T-helper 2 cell treated with Interferon-gamma antibody and Interleukin-4, amounts not matched to agents 5 μg/mL and 100 μg/mL, for 36 hours (primary cell): ENCODE measurements at regions not wholly inside any gene's neighbourhood (a gene's known extent, or its start where the extent isn't known, plus 50 kb on each side); places are given as distances from the start of the nearest gene placed in this dataset.
"Not testable (repeated sequence)": the region's sequence is repeated elsewhere in the genome, so short reads cannot be mapped to it uniquely, and the experiment has no call there.

Experiments
- DNase-seq: peaks from one replicate; pipeline ENCODE4 v3.0.0; 2021; ENCODE audit warnings: low spot score
- H3K27ac Mint-ChIP-seq: one replicate; pipeline ENCODE4 v1.8.0; 2021; ENCODE audit warnings: mild to moderate bottlenecking, mixed read lengths
- H3K27me3 Mint-ChIP-seq: one replicate; pipeline ENCODE4 v1.8.0; 2021; ENCODE audit warnings: low read depth, mixed read lengths
- H3K36me3 Mint-ChIP-seq: one replicate; pipeline ENCODE4 v1.8.0; 2021; ENCODE audit warnings: low read depth, mixed read lengths
- H3K4me1 Mint-ChIP-seq: one replicate; pipeline ENCODE4 v1.8.0; 2021; ENCODE audit warnings: low read depth, mixed read lengths
- H3K4me3 Mint-ChIP-seq: one replicate; pipeline ENCODE4 v1.8.0; 2022; ENCODE audit warnings: mild to moderate bottlenecking, moderate library complexity, mixed read lengths
- H3K9me3 Mint-ChIP-seq: one replicate; pipeline ENCODE4 v1.8.0; 2021; ENCODE audit warnings: mixed read lengths

- no peak overlapping the region for H3K27ac Mint-ChIP-seq
- no peaks in the 10 kb centered on the region for H3K4me1 Mint-ChIP-seq
- no peaks in the 10 kb centered on the region for H3K36me3 Mint-ChIP-seq
- H3K9me3 Mint-ChIP-seq, result no peaks in the 10 kb centered on the region
- peaks cover 3% of the 10 kb centered on the region for H3K27me3 Mint-ChIP-seq
- H3K4me3 Mint-ChIP-seq, result no peak overlapping the region
- no peak for DNase-seq
These were observed 336.6 kb upstream of the DAB2 start for GRCh38 chr5:39761199-39761950.

GRCh38 chr5:39760385-39761198 is 335.8 kb upstream of the DAB2 start:
- Mint-ChIP-seq H3K4me1 (no peaks in the 10 kb centered on the region), H3K4me3 (no peak overlapping the region), H3K9me3 (no peaks in the 10 kb centered on the region), H3K27ac (no peak overlapping the region), H3K36me3 (no peaks in the 10 kb centered on the region), H3K27me3 (peaks cover 3% of the 10 kb centered on the region)
- DNase-seq, result no peak

- DNase-seq, result no peak
- H3K9me3 Mint-ChIP-seq, result no peaks in the 10 kb centered on the region
- H3K4me1 Mint-ChIP-seq, result no peaks in the 10 kb centered on the region
- H3K27me3 Mint-ChIP-seq, result no peaks in the 10 kb centered on the region
- no peak overlapping the region for H3K27ac Mint-ChIP-seq
- no peak overlapping the region for H3K4me3 Mint-ChIP-seq
- H3K36me3 Mint-ChIP-seq, result no peaks in the 10 kb centered on the region
These were observed 334.9 kb upstream of the DAB2 start for GRCh38 chr5:39759701-39760100.

- Mint-ChIP-seq H3K9me3 (peaks cover 5% of the 10 kb centered on the region), H3K36me3 (no peaks in the 10 kb centered on the region), H3K4me1 (no peaks in the 10 kb centered on the region), H3K27me3 (no peaks in the 10 kb centered on the region), H3K27ac (no peak overlapping the region), H3K4me3 (no peak overlapping the region)
- no peak for DNase-seq
These were observed 333.6 kb upstream of the DAB2 start for GRCh38 chr5:39758426-39758825.

GRCh38 chr5:39757131-39757530 is 332.4 kb upstream of the DAB2 start:
- Mint-ChIP-seq H3K4me1 (no peaks in the 10 kb centered on the region), H3K27me3 (no peaks in the 10 kb centered on the region), H3K9me3 (peaks cover 5% of the 10 kb centered on the region), H3K36me3 (no peaks in the 10 kb centered on the region), H3K27ac (no peak overlapping the region), H3K4me3 (no peak overlapping the region)
- DNase-seq, result no peak

- DNase-seq, result no peak
- H3K27ac Mint-ChIP-seq, result no peak overlapping the region
- H3K4me3 Mint-ChIP-seq, result no peak overlapping the region
These were observed 331.2 kb upstream of the DAB2 start for GRCh38 chr5:39755986-39756385.

GRCh38 chr5:39755452-39755851 is 330.7 kb upstream of the DAB2 start:
- Mint-ChIP-seq H3K4me3 (no peak overlapping the region), H3K36me3 (no peaks in the 10 kb centered on the region), H3K27me3 (no peaks in the 10 kb centered on the region), H3K4me1 (no peaks in the 10 kb centered on the region), H3K27ac (no peak overlapping the region), H3K9me3 (peaks cover 5% of the 10 kb centered on the region)
- no peak for DNase-seq

More at GRCh38 chr5:39755986-39756385, 331.2 kb upstream of the DAB2 start:
- Mint-ChIP-seq H3K9me3 (peaks cover 5% of the 10 kb centered on the region), H3K4me1 (no peaks in the 10 kb centered on the region), H3K27me3 (no peaks in the 10 kb centered on the region), H3K36me3 (no peaks in the 10 kb centered on the region)

GRCh38 chr5:39753747-39754146 is 329.0 kb upstream of the DAB2 start:
- H3K36me3 Mint-ChIP-seq, DNase-seq, H3K27ac Mint-ChIP-seq, H3K27me3 Mint-ChIP-seq, H3K9me3 Mint-ChIP-seq, H3K4me3 Mint-ChIP-seq, H3K4me1 Mint-ChIP-seq: not testable (repeated sequence)

GRCh38 chr5:39750661-39751060 is 325.9 kb upstream of the DAB2 start:
- Mint-ChIP-seq H3K36me3 (no peaks in the 10 kb centered on the region), H3K4me3 (no peak overlapping the region), H3K9me3 (peaks cover 5% of the 10 kb centered on the region), H3K27ac (no peak overlapping the region), H3K27me3 (no peaks in the 10 kb centered on the region), H3K4me1 (no peaks in the 10 kb centered on the region)
- no peak for DNase-seq

- Mint-ChIP-seq H3K4me1 (no peaks in the 10 kb centered on the region), H3K9me3 (no peaks in the 10 kb centered on the region), H3K27ac (no peak overlapping the region), H3K4me3 (no peak overlapping the region), H3K27me3 (peaks cover 5% of the 10 kb centered on the region), H3K36me3 (no peaks in the 10 kb centered on the region)
- DNase-seq, result no peak
These were observed 318.1 kb upstream of the DAB2 start for GRCh38 chr5:39742916-39743315.

- Mint-ChIP-seq H3K36me3 (no peaks in the 10 kb centered on the region), H3K4me1 (no peaks in the 10 kb centered on the region), H3K27ac (no peak overlapping the region), H3K9me3 (no peaks in the 10 kb centered on the region), H3K27me3 (peaks cover 14% of the 10 kb centered on the region), H3K4me3 (no peak overlapping the region)
- no peak for DNase-seq
These were observed 315.6 kb upstream of the DAB2 start for GRCh38 chr5:39740404-39740803.

- H3K27me3 Mint-ChIP-seq, result peaks cover 17% of the 10 kb centered on the region
- H3K9me3 Mint-ChIP-seq, result no peaks in the 10 kb centered on the region
- H3K4me3 Mint-ChIP-seq, result no peak overlapping the region
- H3K36me3 Mint-ChIP-seq, result no peaks in the 10 kb centered on the region
- no peak for DNase-seq
- no peak overlapping the region for H3K27ac Mint-ChIP-seq
- no peaks in the 10 kb centered on the region for H3K4me1 Mint-ChIP-seq
These were observed 307.4 kb upstream of the DAB2 start for GRCh38 chr5:39732166-39732565.

GRCh38 chr5:39730699-39731098 is 305.9 kb upstream of the DAB2 start:
- no peak overlapping the region for H3K27ac Mint-ChIP-seq
- no peak for DNase-seq
- H3K4me3 Mint-ChIP-seq, result no peak overlapping the region
- H3K4me1 Mint-ChIP-seq, result no peaks in the 10 kb centered on the region
- H3K27me3 Mint-ChIP-seq, result peaks cover 13% of the 10 kb centered on the region
- no peaks in the 10 kb centered on the region for H3K36me3 Mint-ChIP-seq
- no peaks in the 10 kb centered on the region for H3K9me3 Mint-ChIP-seq

GRCh38 chr5:39730006-39730405 is 305.2 kb upstream of the DAB2 start:
- Mint-ChIP-seq H3K27ac (no peak overlapping the region), H3K36me3 (no peaks in the 10 kb centered on the region), H3K9me3 (no peaks in the 10 kb centered on the region), H3K4me1 (no peaks in the 10 kb centered on the region), H3K4me3 (no peak overlapping the region), H3K27me3 (peaks cover 7% of the 10 kb centered on the region)
- no peak for DNase-seq
